A549 (cell line): ENCODE measurements at regions not wholly inside any gene's neighbourhood (a gene's known extent, or its start where the extent isn't known, plus 50 kb on each side); places are given as distances from the start of the nearest gene placed in this dataset.

Source experiments
- ATAC-seq, 2 experiments: fragments of 200-7000 bp in 1 of 2; fragments of >200 bp in 1 of 2; cut with Nextera tagmentation in 1 of 2; cut with Tn5 transposase in 1 of 2; 3 replicates each; pipeline versions ENCODE4 v1.8.0 to v1.9.1; 2018 to 2020; ENCODE audit warnings: mild to moderate bottlenecking in 1 of 2, moderate library complexity in 1 of 2
- CTCF ChIA-PET: fragments of 300-600 bp; sonication (Branson Sonifier 250); formaldehyde crosslinking; extraction: SDS; loops from one replicate; lab custom pipeline; 2021; ENCODE audit warnings: antibody characterized with exemption, inconsistent platforms; lab: Yijun Ruan, JAX
- POLR2A ChIA-PET: fragments of 350-600 bp; formaldehyde crosslinking; extraction: SDS; loops from one replicate; lab custom pipeline; 2021; ENCODE audit warnings: antibody characterized with exemption, inconsistent platforms; lab: Yijun Ruan, JAX
- DNase-seq, 2 experiments: peaks; one replicate each; pipeline versions ENCODE4 v3.0.0 to v3.0.0-alpha.2; 2011 to 2016; ENCODE audit warnings: low read depth in 1 of 2, low spot score in 1 of 2
- FAIRE-seq: peaks from 2 replicates; lab custom pipeline; 2011; peaks lifted over from hg19 to GRCh38; lab: Jason Lieb, UNC
- H3K27ac ChIP-seq, 2 experiments: fragments of >200 bp; sonication (Bioruptor Twin); formaldehyde crosslinking; 3 replicates each; pipeline ENCODE4 v1.5.1; 2016 to 2017
- H3K4me1 ChIP-seq: fragments of >200 bp; sonication (Bioruptor Twin); formaldehyde crosslinking; 3 replicates; pipeline ENCODE4 v1.6.1; 2016
- H3K4me2 ChIP-seq: fragments of >200 bp; sonication (Bioruptor Twin); formaldehyde crosslinking; 3 replicates; pipeline ENCODE4 v1.6.1; 2016
- H3K4me3 ChIP-seq: fragments of >200 bp; sonication (Bioruptor Twin); formaldehyde crosslinking; 3 replicates; pipeline ENCODE4 v1.5.1; 2016
- H3K9me3 ChIP-seq: fragments of >200 bp; sonication (Bioruptor Twin); formaldehyde crosslinking; 3 replicates; pipeline ENCODE4 v1.6.1; 2016
- ATOH8 ChIP-seq: fragments of 250-450 bp; sonication (Bioruptor Pico); IDR thresholded peaks from 2 replicates; pipeline ENCODE4 v1.5.0; 2020; ENCODE audit warnings: low read depth, mild to moderate bottlenecking, moderate library complexity
- BCL3 ChIP-seq: fragments of >200 bp; sonication (Bioruptor Twin); formaldehyde crosslinking; IDR thresholded peaks from 3 replicates; pipeline ENCODE4 v1.6.1; 2016
- CBX8 ChIP-seq: fragments of 200-600 bp; sonication (generic); IDR thresholded peaks from 2 replicates; pipeline ENCODE4 v1.6.1; 2016
- EP300 ChIP-seq, 2 experiments: fragments of >200 bp; sonication (Bioruptor Twin); formaldehyde crosslinking; IDR thresholded peaks; 2 replicates in 1 of 2; 3 replicates in 1 of 2; pipeline ENCODE4 v1.6.1; 2016 to 2017
- ESRRA ChIP-seq: fragments of 150-350 bp; IDR thresholded peaks from 2 replicates; pipeline ENCODE4 v1.6.1; 2014; ENCODE audit warnings: mild to moderate bottlenecking, low read length, borderline replicate concordance
- FOSL2 ChIP-seq, 2 experiments: fragments of 450-650 bp in 1 of 2; fragments of >200 bp in 1 of 2; sonication (Bioruptor Twin) in 1 of 2; formaldehyde crosslinking; IDR thresholded peaks; 2 replicates each; pipeline versions ENCODE4 v1.5.0 to v1.6.1; 2016 to 2020; ENCODE audit warnings: mild to moderate bottlenecking in 1 of 2, moderate library complexity in 1 of 2
- FOXS1 ChIP-seq: fragments of 250-450 bp; sonication (Bioruptor Pico); IDR thresholded peaks from 2 replicates; pipeline ENCODE4 v1.5.0; 2020; ENCODE audit warnings: mild to moderate bottlenecking, moderate library complexity
- HMGXB4 ChIP-seq: fragments of 250-450 bp; sonication (Bioruptor Pico); IDR thresholded peaks from 2 replicates; pipeline ENCODE4 v1.5.0; 2021; ENCODE audit warnings: mild to moderate bottlenecking, moderate library complexity, borderline replicate concordance
- HOXB13 ChIP-seq: fragments of 250-450 bp; sonication (Bioruptor Pico); IDR thresholded peaks from 2 replicates; pipeline ENCODE4 v1.5.0; 2020; ENCODE audit warnings: low read depth, mild to moderate bottlenecking, moderate library complexity
- JUNB ChIP-seq: fragments of >200 bp; sonication (Bioruptor Twin); formaldehyde crosslinking; IDR thresholded peaks from 2 replicates; pipeline ENCODE4 v1.6.1; 2016
- KDM5A ChIP-seq: fragments of 200-600 bp; sonication (generic); IDR thresholded peaks from 2 replicates; pipeline ENCODE4 v1.6.1; 2016; ENCODE audit warnings: antibody characterized with exemption, mild to moderate bottlenecking
- MAZ ChIP-seq: fragments of 150-350 bp; IDR thresholded peaks from 2 replicates; pipeline ENCODE4 v1.6.1; 2014; ENCODE audit warnings: antibody characterized with exemption, low read depth, low read length, borderline replicate concordance
- NR3C1 ChIP-seq: fragments of >200 bp; sonication (Bioruptor Twin); formaldehyde crosslinking; IDR thresholded peaks from 3 replicates; pipeline ENCODE4 v1.6.1; 2017
- REST ChIP-seq: fragments of 200-600 bp; sonication (generic); IDR thresholded peaks from 2 replicates; pipeline ENCODE4 v1.6.1; 2016; ENCODE audit warnings: antibody characterized with exemption, mild to moderate bottlenecking, moderate library complexity
- RFX5 ChIP-seq: fragments of 450-650 bp; IDR thresholded peaks from 2 replicates; pipeline ENCODE4 v1.7.1; 2014; ENCODE audit warnings: antibody characterized with exemption, mild to moderate bottlenecking, moderate library complexity
- SREBF2 ChIP-seq: fragments of 450-650 bp; IDR thresholded peaks from 2 replicates; pipeline ENCODE4 v1.6.1; 2014; ENCODE audit warnings: mild to moderate bottlenecking, moderate library complexity
- ZC3H11A ChIP-seq: fragments of 450-650 bp; IDR thresholded peaks from 2 replicates; pipeline ENCODE4 v1.6.1; 2014; ENCODE audit warnings: antibody characterized with exemption, mild to moderate bottlenecking
- ZSCAN20 ChIP-seq: fragments of 250-450 bp; sonication (Bioruptor Pico); IDR thresholded peaks from 2 replicates; pipeline ENCODE4 v1.8.0; 2022; ENCODE audit warnings: mild to moderate bottlenecking, moderate library complexity
- WGBS: methylation state at CpG from one replicate; pipeline ENCODE4 v1.1.6; 2017; ENCODE audit errors: missing lambda C conversion rate; 5-methylcytosine and 5-hydroxymethylcytosine counted together

- H3K4me3 ChIP-seq, result no peak overlapping the region
- POLR2A ChIA-PET, result no interaction called here
- ATAC-seq (no peak), FAIRE-seq (no peak), DNase-seq (no peak)
- H3K4me1 ChIP-seq, result peaks cover 19% of the 10 kb centered on the region
- H3K27ac ChIP-seq, result no peak overlapping the region
- H3K4me2 ChIP-seq, result no peak overlapping the region
- CTCF ChIA-PET, result interaction anchor here (0.6 to 1.0 kb wide), 4 partner anchors 12 to 719 kb away, joined by 3 to 9 read pairs (median 3); no protein-coding TSS in a partner anchor
- WGBS, result 64% methylated on average over 7 of the region's 7 CpGs
- no peak for TF ChIP-seq FOXS1 (CRISPR knock-in tag)
- no peak for TF ChIP-seq ZSCAN20 (CRISPR knock-in tag)
- no peak for TF ChIP-seq MAZ
- H3K9me3 ChIP-seq, result no peaks in the 10 kb centered on the region
Observed at GRCh38 chr12:105924526-105925208, 214.1 kb downstream of the NUAK1 start.

GRCh38 chr12:105927564-105927963 lies 211.2 kb downstream of the NUAK1 start:
- TF ChIP-seq ATOH8 (CRISPR knock-in tag) (no peak), NR3C1 (no peak), BCL3 (no peak), ESRRA (no peak), HMGXB4 (no peak), CBX8 (no peak), KDM5A (no peak), ZC3H11A (no peak), JUNB (no peak), SREBF2 (no peak), FOSL2 (IDR thresholded peaks at IDR 0.05) (no peak), FOSL2 (CRISPR knock-in tag; IDR thresholded peaks at IDR 0.05) (no peak), EP300 (IDR thresholded peaks at IDR 0.05) (no peak), RFX5 (no peak), HOXB13 (CRISPR knock-in tag) (no peak), REST (no peak)
- POLR2A ChIA-PET, result no interaction called here
- ATAC-seq (no peak), FAIRE-seq (no peak), DNase-seq (no peak)
- Histone ChIP-seq H3K9me3 (no peaks in the 10 kb centered on the region), H3K4me1 (peaks cover 13% of the 10 kb centered on the region), H3K27ac (no peak overlapping the region), H3K4me2 (no peak overlapping the region), H3K4me3 (no peak overlapping the region)
- CTCF ChIA-PET, result interaction anchor here (1.2 kb wide), 1 partner anchor 105 kb away, joined by 3 read pairs; no protein-coding TSS in a partner anchor
- WGBS, result 61% methylated on average over 5 of the region's 5 CpGs
